CD4-positive, alpha-beta T cell treated with Interleukin-1 beta for 1 hour (primary cell): ENCODE measurements at regions not wholly inside any gene's neighbourhood (a gene's known extent, or its start where the extent isn't known, plus 50 kb on each side); places are given as distances from the start of the nearest gene placed in this dataset.
A peak's percentile ranks its signal among the peaks of the same experiment; 100 is the strongest.

Source experiments
- DNase-seq, 2 donors: peaks; one replicate each; pipeline ENCODE4 v3.0.0-alpha.2; 2020 to 2022

GRCh38 chr1:240667351-240667750 is 55.4 kb upstream of the GREM2 start:
- DNase-seq, result no peak

GRCh38 chr1:240666568-240667198 is 54.7 kb upstream of the GREM2 start:
- DNase-seq, result peak in 1 of 2 donors; percentile 36

- no peak for DNase-seq
These were observed 51.4 kb upstream of the GREM2 start for GRCh38 chr1:240663169-240663879.
